Stimulated activated CD4-positive, alpha-beta T cell treated with anti-CD3 and anti-CD28 coated beads, Interleukin-4, amount 100 ng/mL, for 4 hours (primary cell): ENCODE measurements at regions not wholly inside any gene's neighbourhood (a gene's known extent, or its start where the extent isn't known, plus 50 kb on each side); places are given as distances from the start of the nearest gene placed in this dataset.

Experiments used
- DNase-seq, 2 experiments: peaks; one replicate each; pipeline ENCODE4 v3.0.0-alpha.2; 2020

GRCh38 chr2:3059141-3059925 lies 318.3 kb downstream of the EIPR1 start:
- DNase-seq, result no peak

DNA sequence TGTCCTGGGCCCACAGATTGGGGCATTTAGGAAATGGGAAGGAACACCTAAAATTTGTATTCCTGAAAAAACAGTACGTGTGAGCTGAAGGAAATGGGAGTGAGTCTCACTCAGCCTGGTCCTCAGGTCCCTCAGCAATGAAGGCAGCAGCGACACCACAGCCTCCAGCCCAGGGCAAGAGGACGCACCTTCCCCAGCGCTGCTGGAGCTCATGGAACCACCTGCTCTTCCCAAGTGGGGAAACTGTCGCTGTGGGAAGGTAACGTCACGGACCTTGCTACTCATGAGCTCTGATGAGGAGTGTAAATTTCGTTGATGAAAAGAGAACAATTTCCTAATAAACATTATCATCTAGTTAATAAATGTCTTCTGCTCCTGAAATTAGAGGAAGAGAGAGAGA lies 323.6 kb downstream of the EIPR1 start:
- DNase-seq, result no peak

DNA sequence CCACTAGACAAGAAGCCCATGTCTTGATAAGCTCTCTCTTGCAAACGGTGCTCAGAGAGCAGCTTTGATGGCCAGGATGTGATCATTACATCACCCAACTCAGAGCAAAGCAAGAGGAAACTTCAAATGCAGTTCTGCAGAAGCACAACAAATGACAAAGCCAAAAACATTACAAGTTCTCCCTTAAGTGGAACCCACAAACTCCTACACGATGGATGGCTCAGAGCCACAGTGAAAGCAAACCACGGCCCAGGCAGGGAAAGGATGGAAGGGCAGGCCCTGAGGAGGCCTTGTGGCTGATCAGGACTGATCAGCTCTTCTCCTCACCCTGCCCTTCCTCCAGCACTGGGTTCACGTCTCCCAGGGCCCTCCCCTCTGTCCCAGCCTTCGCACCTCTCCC lies 326.4 kb downstream of the EIPR1 start:
- no peak for DNase-seq

- no peak for DNase-seq
Observed at GRCh38 chr2:3046170-3046865, 331.3 kb downstream of the EIPR1 start.

DNA sequence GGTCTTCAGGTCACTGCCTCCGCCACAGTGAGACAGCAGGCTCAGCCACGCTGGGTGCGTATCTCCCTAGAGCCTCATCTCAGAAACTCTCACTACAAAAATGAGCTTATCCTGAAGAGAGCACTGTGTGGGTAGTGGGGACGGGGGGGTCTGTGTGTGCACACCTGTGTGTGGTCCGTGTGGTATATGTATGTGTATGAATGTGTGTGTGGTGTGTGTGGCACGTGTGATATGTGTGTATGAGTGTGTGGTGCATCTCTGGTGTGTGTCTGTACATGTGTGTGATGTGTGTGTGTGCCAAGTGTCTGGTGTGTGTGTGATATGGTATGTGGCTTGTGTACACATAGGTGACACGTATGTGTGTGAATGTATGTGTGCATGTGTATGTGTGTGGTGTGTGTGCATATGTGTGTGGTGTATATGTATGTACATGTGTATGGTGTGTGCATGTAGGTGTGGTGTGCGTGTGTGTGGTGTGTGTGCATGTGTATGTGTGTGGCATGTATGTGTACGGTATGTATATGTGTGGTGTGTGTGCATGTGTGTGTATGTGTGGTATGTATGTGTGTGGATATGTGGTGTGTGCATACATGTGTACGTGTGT lies 332.2 kb downstream of the EIPR1 start:
- no peak for DNase-seq

DNA sequence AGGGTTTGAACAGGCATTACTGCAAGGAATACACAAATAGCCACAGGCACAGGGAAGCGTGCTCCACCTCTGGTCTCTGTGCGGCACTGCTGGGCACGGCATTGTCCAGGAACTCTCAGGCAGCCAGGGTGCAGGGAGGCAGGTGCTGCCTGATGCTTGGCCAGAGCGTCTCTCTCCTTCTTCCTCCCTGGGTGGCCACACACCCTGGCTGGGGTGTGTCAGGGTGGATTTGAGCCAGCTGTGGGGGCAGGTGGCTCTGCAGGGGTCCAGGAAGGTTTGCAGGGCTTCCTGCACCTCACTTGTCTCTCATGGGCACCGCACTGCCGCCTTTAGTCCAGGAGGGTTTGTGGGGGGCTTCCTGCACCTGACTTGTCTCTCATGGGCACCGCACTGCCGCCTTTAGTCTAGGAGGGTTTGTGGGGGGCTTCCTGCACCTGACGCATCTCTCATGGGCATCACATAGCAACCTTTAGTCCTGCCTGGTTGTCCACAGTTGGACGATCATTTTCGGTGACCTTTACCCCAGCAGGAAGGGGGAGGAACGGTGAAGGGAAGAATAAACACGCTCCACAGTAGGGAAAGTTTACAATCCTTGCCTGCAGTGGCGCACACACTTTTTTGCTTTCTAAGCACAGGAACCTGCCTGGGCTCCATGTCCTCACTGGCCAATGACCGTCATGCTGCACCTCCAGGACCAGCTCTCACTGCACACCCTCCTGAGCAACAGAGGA lies 332.9 kb downstream of the EIPR1 start:
- DNase-seq, result no peak

- DNase-seq, result no peak
Observed at GRCh38 chr2:3043726-3044125, 333.9 kb downstream of the EIPR1 start.

DNA sequence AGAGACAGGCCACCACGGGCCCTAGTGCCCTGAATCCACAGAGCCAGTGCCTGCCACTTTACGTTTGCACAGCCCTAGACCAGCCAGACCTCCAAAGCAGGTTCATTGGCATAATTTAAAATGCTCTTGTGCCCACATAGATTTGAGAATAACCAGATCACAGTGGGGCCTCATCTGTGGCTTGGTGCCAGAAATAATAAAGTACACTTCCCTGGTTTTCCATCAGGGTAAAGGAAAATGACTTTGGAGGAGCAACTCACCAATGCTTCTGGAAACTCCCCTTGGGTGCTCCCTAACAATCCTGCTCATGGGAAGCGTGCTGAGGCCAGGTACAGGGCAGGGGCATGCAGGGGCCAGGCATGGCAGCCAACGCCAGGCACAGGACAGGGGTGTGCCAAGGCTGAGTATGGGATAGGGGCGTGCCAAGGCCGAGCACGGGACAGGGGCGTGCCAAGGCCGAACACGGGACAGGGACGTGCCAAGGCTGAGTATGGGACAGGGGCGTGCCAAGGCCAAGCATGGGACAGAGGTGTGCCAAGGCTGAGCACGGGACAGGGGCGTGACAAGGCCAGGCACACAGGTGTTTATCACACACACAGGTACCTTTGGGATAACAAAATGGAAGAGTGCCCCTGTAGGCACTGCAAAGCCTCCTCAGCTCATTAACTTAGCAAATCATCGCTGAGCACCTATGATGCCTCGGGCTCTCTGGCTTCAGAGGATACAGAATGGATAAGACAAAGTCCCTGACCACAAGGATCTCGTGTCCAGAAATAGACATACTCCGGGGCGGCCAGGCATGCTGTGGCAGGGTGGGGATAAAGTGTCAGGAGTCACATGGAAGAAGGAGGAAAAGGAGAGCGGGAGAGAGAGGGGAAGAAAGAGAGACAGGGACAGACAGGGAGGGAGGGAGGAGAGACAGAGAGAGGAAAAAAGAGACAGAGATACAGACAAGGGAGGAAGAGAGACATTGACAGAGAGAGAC lies 334.7 kb downstream of the EIPR1 start:
- no peak for DNase-seq

GRCh38 chr2:3041841-3042600 lies 335.6 kb downstream of the EIPR1 start:
- DNase-seq, result no peak

DNA sequence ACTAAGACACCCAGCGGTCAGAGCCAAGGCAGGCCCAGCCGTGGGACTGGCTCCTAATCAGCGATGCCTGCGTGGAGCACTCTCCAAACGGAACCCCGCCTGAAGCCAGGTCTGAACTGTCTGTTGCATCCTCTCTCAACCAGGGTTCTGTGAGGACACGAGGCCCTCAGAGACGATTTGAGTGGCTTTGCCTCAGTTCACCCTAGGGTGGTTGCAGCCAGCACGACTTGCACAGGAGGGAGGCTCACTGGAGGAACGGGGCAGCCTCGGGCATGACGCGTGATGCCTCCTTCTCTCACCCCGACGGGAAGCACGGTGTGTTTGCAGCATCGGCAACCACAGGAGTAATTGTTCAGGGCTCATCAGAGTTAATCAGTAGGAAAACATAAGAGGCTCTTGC lies 336.4 kb downstream of the EIPR1 start:
- no peak for DNase-seq

- no peak for DNase-seq
Observed at GRCh38 chr2:3040496-3041140, 337.0 kb downstream of the EIPR1 start.

DNA sequence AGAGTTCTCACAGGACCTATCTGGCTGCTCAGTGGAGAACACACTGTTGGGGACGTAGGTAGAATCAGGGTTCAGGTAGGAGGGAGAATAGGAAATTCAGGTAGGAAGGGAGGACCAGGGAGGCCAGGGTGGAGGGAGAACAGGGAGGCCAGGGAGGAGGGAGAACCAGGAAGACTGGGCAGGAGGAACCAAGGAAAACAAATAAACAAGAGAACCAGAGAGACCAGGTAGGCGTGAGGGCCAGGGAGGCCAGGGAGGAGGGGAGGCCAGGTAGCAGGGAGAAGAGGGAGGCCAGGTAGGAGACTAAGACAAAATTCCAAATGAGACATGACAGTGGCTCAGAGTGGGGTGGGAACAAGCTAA lies 337.6 kb downstream of the EIPR1 start:
- no peak for DNase-seq

GRCh38 chr2:3039188-3040065 lies 338.2 kb downstream of the EIPR1 start:
- no peak for DNase-seq

GRCh38 chr2:3038636-3039035 lies 339.0 kb downstream of the EIPR1 start:
- DNase-seq, result no peak

GRCh38 chr2:3037196-3038194 lies 340.1 kb downstream of the EIPR1 start:
- no peak for DNase-seq

GRCh38 chr2:3036432-3037125 lies 341.0 kb downstream of the EIPR1 start:
- DNase-seq, result no peak

GRCh38 chr2:3035385-3036050 lies 342.1 kb downstream of the EIPR1 start:
- no peak for DNase-seq
